Trophoblast cell (in vitro differentiated cells and primary cell): ENCODE measurements at regions not wholly inside any gene's neighbourhood (a gene's known extent, or its start where the extent isn't known, plus 50 kb on each side); places are given as distances from the start of the nearest gene placed in this dataset.

Source experiments
- DNase-seq, 2 donors: peaks; one replicate each; pipeline ENCODE4 v3.0.0-alpha.2; 2016
- H2AFZ ChIP-seq: 2 replicates; pipeline ENCODE4 v1.6.1; 2013; ENCODE audit warnings: low read length, moderate library complexity, mild to moderate bottlenecking; ENCODE audit not compliant: insufficient read depth, poor library complexity
- H2AK5ac ChIP-seq: 2 replicates; pipeline ENCODE4 v1.6.1; 2013; ENCODE audit warnings: mild to moderate bottlenecking, low read length
- H2BK120ac ChIP-seq: 2 replicates; pipeline ENCODE4 v1.6.1; 2013; ENCODE audit warnings: low read length, mild to moderate bottlenecking, moderate library complexity; ENCODE audit not compliant: insufficient read depth, poor library complexity
- H2BK12ac ChIP-seq: 2 replicates; pipeline ENCODE4 v1.6.1; 2013; ENCODE audit warnings: mild to moderate bottlenecking, low read length, moderate library complexity
- H2BK5ac ChIP-seq: 2 replicates; pipeline ENCODE4 v1.6.1; 2013; ENCODE audit warnings: low read length, low read depth, moderate library complexity, mild to moderate bottlenecking; ENCODE audit not compliant: poor library complexity
- H3K14ac ChIP-seq: 2 replicates; pipeline ENCODE4 v1.6.1; 2013; ENCODE audit warnings: mild to moderate bottlenecking, low read length
- H3K18ac ChIP-seq: 2 replicates; pipeline ENCODE4 v1.6.1; 2013; ENCODE audit warnings: mild to moderate bottlenecking, low read length
- H3K23ac ChIP-seq: 2 replicates; pipeline ENCODE4 v1.6.1; 2013; ENCODE audit warnings: low read length
- H3K27ac ChIP-seq: 2 replicates; pipeline ENCODE4 v1.5.1; 2013; ENCODE audit warnings: low read depth, mild to moderate bottlenecking, inconsistent platforms, low read length, moderate library complexity
- H3K27me3 ChIP-seq: 2 replicates; pipeline ENCODE4 v1.6.1; 2013; ENCODE audit warnings: inconsistent platforms, mild to moderate bottlenecking, low read length, moderate library complexity; ENCODE audit not compliant: insufficient read depth
- H3K36me3 ChIP-seq, 2 experiments: 1 replicate in 1 of 2; 2 replicates in 1 of 2; pipeline ENCODE4 v1.6.1; 2013; ENCODE audit warnings: low read length in 2 of 2, mild to moderate bottlenecking in 2 of 2, moderate library complexity in 1 of 2; ENCODE audit not compliant: insufficient read depth in 2 of 2, control insufficient read depth in 1 of 2
- H3K4ac ChIP-seq: 2 replicates; pipeline ENCODE4 v1.6.1; 2013; ENCODE audit warnings: low read depth, mild to moderate bottlenecking, low read length, moderate library complexity
- H3K4me1 ChIP-seq, 2 experiments: 1 replicate in 1 of 2; 2 replicates in 1 of 2; pipeline ENCODE4 v1.6.1; 2013; ENCODE audit warnings: low read length in 2 of 2, mild to moderate bottlenecking in 2 of 2, moderate library complexity in 1 of 2; ENCODE audit not compliant: insufficient read depth in 2 of 2, control insufficient read depth in 1 of 2
- H3K4me2 ChIP-seq: 2 replicates; pipeline ENCODE4 v1.6.1; 2013; ENCODE audit warnings: inconsistent platforms, mild to moderate bottlenecking, low read length, moderate library complexity
- H3K4me3 ChIP-seq: 2 replicates; pipeline ENCODE4 v1.5.1; 2013; ENCODE audit warnings: mild to moderate bottlenecking, low read depth, low read length, inconsistent platforms
- H3K79me1 ChIP-seq: one replicate; pipeline ENCODE4 v1.6.1; 2013; ENCODE audit warnings: low read length
- H3K79me2 ChIP-seq: 2 replicates; pipeline ENCODE4 v1.6.1; 2013; ENCODE audit warnings: low read length, mild to moderate bottlenecking; ENCODE audit not compliant: control insufficient read depth, insufficient read depth, poor library complexity
- H3K9ac ChIP-seq: 2 replicates; pipeline ENCODE4 v1.6.1; 2013; ENCODE audit warnings: mild to moderate bottlenecking, low read length
- H3K9me3 ChIP-seq: 2 replicates; pipeline ENCODE4 v1.6.1; 2013; ENCODE audit warnings: low read depth, mild to moderate bottlenecking, control low read depth, inconsistent platforms, low read length; ENCODE audit not compliant: insufficient read depth
- H4K12ac ChIP-seq: 2 replicates; pipeline ENCODE4 v1.6.1; 2013; ENCODE audit warnings: low read depth, mild to moderate bottlenecking, low read length, moderate library complexity
- H4K8ac ChIP-seq: 2 replicates; pipeline ENCODE4 v1.6.1; 2013; ENCODE audit warnings: low read depth, mild to moderate bottlenecking, low read length, moderate library complexity
- H4K91ac ChIP-seq: one replicate; pipeline ENCODE4 v1.6.1; 2013; ENCODE audit warnings: low read depth, mild to moderate bottlenecking, low read length, moderate library complexity
- WGBS: extraction: QIAGEN DNeasy Blood & Tissue Kit; methylation state at CpG from one replicate; pipeline ENCODE4 v1.1.7; 2013; ENCODE audit warnings: missing lambda C conversion rate; ENCODE audit not compliant: insufficient read length, insufficient coverage; ENCODE audit errors: extremely low coverage; 5-methylcytosine and 5-hydroxymethylcytosine counted together

GRCh38 chr12:124109760-124110159, 136.7 kb downstream of the ZNF664 start:
- no peak overlapping the region for H2BK120ac ChIP-seq
- no peaks in the 10 kb centered on the region for H3K79me2 ChIP-seq
- no peaks in the 10 kb centered on the region for H3K36me3 ChIP-seq
- no CpG with 5 or more reads among the region's 3 CpGs for WGBS
- no peak overlapping the region for H3K4ac ChIP-seq
- DNase-seq = peak in 1 of 2 donors; percentile 42
- H3K23ac ChIP-seq = no peak overlapping the region
- H2BK12ac ChIP-seq = no peak overlapping the region
- no peaks in the 10 kb centered on the region for H3K79me1 ChIP-seq
- no peaks in the 10 kb centered on the region for H3K27me3 ChIP-seq
- H3K4me2 ChIP-seq = no peak overlapping the region
- peaks cover 3% of the 10 kb centered on the region for H3K9me3 ChIP-seq
- H2AFZ ChIP-seq = no peak overlapping the region
- no peak overlapping the region for H4K8ac ChIP-seq
- no peak overlapping the region for H3K4me3 ChIP-seq
- no peak overlapping the region for H3K9ac ChIP-seq
- H3K14ac ChIP-seq = no peak overlapping the region
- no peak overlapping the region for H2BK5ac ChIP-seq
- peaks cover 0 to 2% of the 10 kb centered on the region in 2 experiments for H3K4me1 ChIP-seq
- no peak overlapping the region for H4K12ac ChIP-seq
- no peak overlapping the region for H2AK5ac ChIP-seq
- no peak overlapping the region for H3K18ac ChIP-seq
- H3K27ac ChIP-seq = no peak overlapping the region
- no peak overlapping the region for H4K91ac ChIP-seq

- no peak overlapping the region for H3K14ac ChIP-seq
- H2BK12ac ChIP-seq = no peak overlapping the region
- no peaks in the 10 kb centered on the region for H3K36me3 ChIP-seq
- H3K18ac ChIP-seq = no peak overlapping the region
- no peak overlapping the region for H2BK120ac ChIP-seq
- H3K4me3 ChIP-seq = no peak overlapping the region
- H4K8ac ChIP-seq = no peak overlapping the region
- no peak overlapping the region for H2BK5ac ChIP-seq
- H3K4ac ChIP-seq = no peak overlapping the region
- no peak overlapping the region for H4K12ac ChIP-seq
- H2AFZ ChIP-seq = no peak overlapping the region
- peaks cover 3% of the 10 kb centered on the region for H3K9me3 ChIP-seq
- no peak overlapping the region for H4K91ac ChIP-seq
- no peak overlapping the region for H3K23ac ChIP-seq
- no peak overlapping the region for H3K27ac ChIP-seq
- no peak overlapping the region for H3K9ac ChIP-seq
- DNase-seq = no peak
- no peaks in the 10 kb centered on the region for H3K79me2 ChIP-seq
- H3K79me1 ChIP-seq = no peaks in the 10 kb centered on the region
- no CpG with 5 or more reads among the region's 2 CpGs for WGBS
- no peak overlapping the region for H2AK5ac ChIP-seq
- H3K27me3 ChIP-seq = no peaks in the 10 kb centered on the region
- no peak overlapping the region for H3K4me2 ChIP-seq
- H3K4me1 ChIP-seq = peaks cover 0 to 2% of the 10 kb centered on the region in 2 experiments
Measured at GRCh38 chr12:124110372-124110883, 137.4 kb downstream of the ZNF664 start.

GRCh38 chr12:124111006-124111405, 138.0 kb downstream of the ZNF664 start:
- H2BK5ac ChIP-seq = no peak overlapping the region
- no peak overlapping the region for H4K12ac ChIP-seq
- peaks cover 0 to 2% of the 10 kb centered on the region in 2 experiments for H3K4me1 ChIP-seq
- no peak overlapping the region for H3K4me3 ChIP-seq
- no peak overlapping the region for H2BK120ac ChIP-seq
- no peaks in the 10 kb centered on the region for H3K27me3 ChIP-seq
- H3K14ac ChIP-seq = no peak overlapping the region
- H3K36me3 ChIP-seq = no peaks in the 10 kb centered on the region
- H4K91ac ChIP-seq = no peak overlapping the region
- WGBS = no CpG with 5 or more reads among the region's 5 CpGs
- H3K4ac ChIP-seq = no peak overlapping the region
- no peak overlapping the region for H3K4me2 ChIP-seq
- no peaks in the 10 kb centered on the region for H3K79me1 ChIP-seq
- no peak overlapping the region for H2AFZ ChIP-seq
- peaks cover 3% of the 10 kb centered on the region for H3K9me3 ChIP-seq
- no peak overlapping the region for H3K27ac ChIP-seq
- H4K8ac ChIP-seq = no peak overlapping the region
- H2BK12ac ChIP-seq = no peak overlapping the region
- DNase-seq = no peak
- no peak overlapping the region for H2AK5ac ChIP-seq
- no peaks in the 10 kb centered on the region for H3K79me2 ChIP-seq
- H3K18ac ChIP-seq = no peak overlapping the region
- H3K23ac ChIP-seq = no peak overlapping the region
- no peak overlapping the region for H3K9ac ChIP-seq

- DNase-seq = no peak
- Histone ChIP-seq H3K36me3 (no peaks in the 10 kb centered on the region), H3K4me2 (no peak overlapping the region), H2AK5ac (no peak overlapping the region), H3K14ac (no peak overlapping the region), H3K4me3 (no peak overlapping the region), H4K91ac (no peak overlapping the region), H3K23ac (no peak overlapping the region), H2BK12ac (no peak overlapping the region), H4K8ac (no peak overlapping the region), H2BK120ac (no peak overlapping the region), H3K79me2 (no peaks in the 10 kb centered on the region), H3K79me1 (no peaks in the 10 kb centered on the region), H3K27me3 (no peaks in the 10 kb centered on the region), H3K9me3 (no peaks in the 10 kb centered on the region), H3K9ac (no peak overlapping the region), H3K4ac (no peak overlapping the region), H4K12ac (no peak overlapping the region), H2BK5ac (no peak overlapping the region), H2AFZ (no peak overlapping the region), H3K27ac (no peak overlapping the region), H3K18ac (no peak overlapping the region), H3K4me1 (no peaks in the 10 kb centered on the region)
- WGBS = no CpG with 5 or more reads among the region's 2 CpGs
Measured at GRCh38 chr12:124114316-124114715, 141.3 kb downstream of the ZNF664 start.
